ENCODE measurements at regions not wholly inside any gene's neighbourhood (a gene's known extent, or its start where the extent isn't known, plus 50 kb on each side); places are given as distances from the start of the nearest gene placed in this dataset.

DNA sequence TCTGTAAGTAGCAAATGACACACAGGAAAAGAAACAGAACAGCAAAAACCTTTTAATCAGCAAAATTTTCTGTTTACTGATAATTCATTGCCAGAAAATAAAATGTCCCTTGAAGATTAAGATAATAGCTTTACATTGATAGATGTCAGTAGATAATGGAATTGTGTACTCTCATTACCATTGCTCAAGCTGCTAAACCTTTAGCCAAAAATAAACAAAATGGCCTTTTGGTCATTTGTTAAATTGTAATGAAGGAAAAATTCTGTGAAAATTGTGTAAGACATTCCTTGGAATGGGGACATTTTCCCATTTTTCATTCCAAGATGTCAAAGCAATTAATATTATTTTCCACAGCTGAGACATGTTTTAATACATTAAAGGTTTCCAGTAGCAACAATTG lies 189.8 kb downstream of the PLOD2 start:
- TF ChIP-seq, protein P1, sequence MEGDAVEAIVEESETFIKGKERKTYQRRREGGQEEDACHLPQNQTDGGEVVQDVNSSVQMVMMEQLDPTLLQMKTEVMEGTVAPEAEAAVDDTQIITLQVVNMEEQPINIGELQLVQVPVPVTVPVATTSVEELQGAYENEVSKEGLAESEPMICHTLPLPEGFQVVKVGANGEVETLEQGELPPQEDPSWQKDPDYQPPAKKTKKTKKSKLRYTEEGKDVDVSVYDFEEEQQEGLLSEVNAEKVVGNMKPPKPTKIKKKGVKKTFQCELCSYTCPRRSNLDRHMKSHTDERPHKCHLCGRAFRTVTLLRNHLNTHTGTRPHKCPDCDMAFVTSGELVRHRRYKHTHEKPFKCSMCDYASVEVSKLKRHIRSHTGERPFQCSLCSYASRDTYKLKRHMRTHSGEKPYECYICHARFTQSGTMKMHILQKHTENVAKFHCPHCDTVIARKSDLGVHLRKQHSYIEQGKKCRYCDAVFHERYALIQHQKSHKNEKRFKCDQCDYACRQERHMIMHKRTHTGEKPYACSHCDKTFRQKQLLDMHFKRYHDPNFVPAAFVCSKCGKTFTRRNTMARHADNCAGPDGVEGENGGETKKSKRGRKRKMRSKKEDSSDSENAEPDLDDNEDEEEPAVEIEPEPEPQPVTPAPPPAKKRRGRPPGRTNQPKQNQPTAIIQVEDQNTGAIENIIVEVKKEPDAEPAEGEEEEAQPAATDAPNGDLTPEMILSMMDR (conservative IDR thresholded peaks at IDR 0.05 in 1 of 2, IDR thresholded peaks at IDR 0.05 in 1 of 2; ENCODE audit: extremely low read depth in 1 of 2, insufficient read depth in 1 of 2, low read depth in 1 of 2, low read length in 2 of 2): no peak
- TF ChIP-seq EZH2 (IDR thresholded peaks at IDR 0.05; ENCODE audit: borderline replicate concordance, low read length): no peak
